ENCODE measurements at regions not wholly inside any gene's neighbourhood (a gene's known extent, or its start where the extent isn't known, plus 50 kb on each side); places are given as distances from the start of the nearest gene placed in this dataset.

- no peak for TF ChIP-seq CTCF (IDR thresholded peaks at IDR 0.05)
These were observed 1988.1 kb upstream of the PCDH20 start for GRCh38 chr13:63403733-63404132.

GRCh38 chr13:63396746-63397145, 1981.1 kb upstream of the PCDH20 start:
- no peak for TF ChIP-seq CTCF (IDR thresholded peaks at IDR 0.05)

GRCh38 chr13:63393112-63393511, 1977.5 kb upstream of the PCDH20 start:
- TF ChIP-seq CTCF (IDR thresholded peaks at IDR 0.05) = no peak

- TF ChIP-seq CTCF (IDR thresholded peaks at IDR 0.05) = no peak
These were observed 1974.1 kb upstream of the PCDH20 start for GRCh38 chr13:63389756-63390155.

- TF ChIP-seq CTCF (IDR thresholded peaks at IDR 0.05) = no peak
These were observed 1965.6 kb upstream of the PCDH20 start for GRCh38 chr13:63381078-63381859.

- TF ChIP-seq CTCF (IDR thresholded peaks at IDR 0.05) = no peak
These were observed 1962.3 kb upstream of the PCDH20 start for GRCh38 chr13:63377986-63378385.

GRCh38 chr13:63370101-63370500, 1954.5 kb upstream of the PCDH20 start:
- TF ChIP-seq CTCF (IDR thresholded peaks at IDR 0.05) = no peak

All from LNCAP (cell line).